ENCODE measurements at regions not wholly inside any gene's neighbourhood (a gene's known extent, or its start where the extent isn't known, plus 50 kb on each side); places are given as distances from the start of the nearest gene placed in this dataset.

DNA sequence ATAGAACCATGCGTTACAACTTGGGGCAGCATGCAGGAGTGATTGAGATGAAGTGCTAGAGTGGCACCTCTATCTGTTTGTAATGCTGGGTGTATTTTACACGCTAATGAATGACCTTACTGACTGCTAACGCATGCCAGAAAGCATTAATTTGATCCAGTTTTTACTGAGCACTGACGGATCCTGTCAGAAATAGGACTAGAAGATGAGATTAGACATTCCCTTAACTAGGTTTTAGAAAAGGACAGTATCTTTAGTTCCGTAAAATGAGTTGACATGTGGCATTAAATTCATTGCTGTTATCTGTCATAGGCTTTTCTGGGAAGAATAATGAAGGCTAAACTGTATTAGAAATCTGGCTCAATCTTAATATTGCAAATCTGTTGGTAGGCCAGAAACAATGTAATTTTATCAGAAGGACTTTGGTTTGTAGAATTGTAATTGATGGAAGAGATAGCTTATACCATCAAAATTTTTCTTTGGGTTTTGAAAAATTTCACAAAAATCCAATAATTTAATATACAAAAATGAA, 140.4 kb upstream of the WDFY3 start:
- TF ChIP-seq, protein P1, sequence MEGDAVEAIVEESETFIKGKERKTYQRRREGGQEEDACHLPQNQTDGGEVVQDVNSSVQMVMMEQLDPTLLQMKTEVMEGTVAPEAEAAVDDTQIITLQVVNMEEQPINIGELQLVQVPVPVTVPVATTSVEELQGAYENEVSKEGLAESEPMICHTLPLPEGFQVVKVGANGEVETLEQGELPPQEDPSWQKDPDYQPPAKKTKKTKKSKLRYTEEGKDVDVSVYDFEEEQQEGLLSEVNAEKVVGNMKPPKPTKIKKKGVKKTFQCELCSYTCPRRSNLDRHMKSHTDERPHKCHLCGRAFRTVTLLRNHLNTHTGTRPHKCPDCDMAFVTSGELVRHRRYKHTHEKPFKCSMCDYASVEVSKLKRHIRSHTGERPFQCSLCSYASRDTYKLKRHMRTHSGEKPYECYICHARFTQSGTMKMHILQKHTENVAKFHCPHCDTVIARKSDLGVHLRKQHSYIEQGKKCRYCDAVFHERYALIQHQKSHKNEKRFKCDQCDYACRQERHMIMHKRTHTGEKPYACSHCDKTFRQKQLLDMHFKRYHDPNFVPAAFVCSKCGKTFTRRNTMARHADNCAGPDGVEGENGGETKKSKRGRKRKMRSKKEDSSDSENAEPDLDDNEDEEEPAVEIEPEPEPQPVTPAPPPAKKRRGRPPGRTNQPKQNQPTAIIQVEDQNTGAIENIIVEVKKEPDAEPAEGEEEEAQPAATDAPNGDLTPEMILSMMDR (IDR thresholded peaks at IDR 0.05), result no peak
- TF ChIP-seq POLR2A (IDR thresholded peaks at IDR 0.05), result no peak
